Spleen (tissue), 11 donors: ENCODE measurements at regions not wholly inside any gene's neighbourhood (a gene's known extent, or its start where the extent isn't known, plus 50 kb on each side); places are given as distances from the start of the nearest gene placed in this dataset.

ENCODE experiments used
- DNase-seq: peaks from one replicate; pipeline ENCODE4 v3.0.0-alpha.2; 2020
- H3K27ac ChIP-seq, 8 donors: fragments of 200-600 bp; sonication (generic) in 7 of 8; 1 replicate in 4 of 8; 2 replicates in 4 of 8; pipeline versions ENCODE4 v1.5.0 to v1.8.0; 2016 to 2021; ENCODE audit warnings: inconsistent platforms in 4 of 8, mild to moderate bottlenecking in 4 of 8, moderate library complexity in 1 of 8
- H3K27me3 ChIP-seq, 7 donors: fragments of 200-600 bp; sonication (generic) in 6 of 7; replicated peaks in 1 of 7; 1 replicate in 4 of 7; 2 replicates in 3 of 7; pipeline versions ENCODE4 v1.5.0 to v1.8.0; 2016 to 2021; ENCODE audit warnings: inconsistent platforms in 3 of 7, mild to moderate bottlenecking in 1 of 7
- H3K36me3 ChIP-seq, 6 donors: fragments of 200-600 bp; sonication (generic) in 5 of 6; 1 replicate in 4 of 6; 2 replicates in 2 of 6; pipeline versions ENCODE4 v1.5.0 to v1.8.0; 2016 to 2021; ENCODE audit warnings: inconsistent platforms in 2 of 6
- H3K4me1 ChIP-seq, 6 donors: fragments of 200-600 bp; sonication (generic) in 5 of 6; 1 replicate in 3 of 6; 2 replicates in 3 of 6; pipeline versions ENCODE4 v1.5.0 to v1.8.0; 2016 to 2021; ENCODE audit warnings: inconsistent platforms in 3 of 6
- H3K4me3 ChIP-seq, 8 donors: fragments of 200-600 bp; sonication (generic) in 7 of 8; 1 replicate in 4 of 8; 2 replicates in 4 of 8; pipeline versions ENCODE4 v1.5.0 to v1.8.0; 2016 to 2021; ENCODE audit warnings: inconsistent platforms in 4 of 8, mild to moderate bottlenecking in 4 of 8, moderate library complexity in 2 of 8
- H3K9me3 ChIP-seq, 8 donors: fragments of 200-600 bp; sonication (generic) in 7 of 8; 1 replicate in 4 of 8; 2 replicates in 4 of 8; pipeline versions ENCODE4 v1.5.0 to v1.8.0; 2016 to 2021; ENCODE audit warnings: inconsistent platforms in 4 of 8
- POLR2A ChIP-seq, 3 donors: fragments of 450-650 bp; IDR thresholded peaks; one replicate each; pipeline ENCODE4 v1.5.1; 2017; ENCODE audit warnings: antibody characterized with exemption in 3 of 3, mild to moderate bottlenecking in 1 of 3
- POLR2AphosphoS5 ChIP-seq, 3 donors: sonication (generic); formaldehyde crosslinking; IDR thresholded peaks; one replicate each; pipeline ENCODE4 v1.5.1; 2017; ENCODE audit warnings: antibody characterized with exemption in 3 of 3
- WGBS, 5 donors: extraction: QIAGEN DNeasy Blood & Tissue Kit in 3 of 5; methylation state at CpG; one replicate each; pipeline versions ENCODE4 v1.1.5 to v1.1.7; 2013 to 2018; 5-methylcytosine and 5-hydroxymethylcytosine counted together
- intact Hi-C: fragments of 100-400 bp; cut with DNase I; formaldehyde crosslinking; loops from one replicate; pipeline ENCODE4 v1.15.0; 2023; ENCODE audit warnings: low total_unique reads
- TF ChIP-seq, protein P1 (sequence below), 11 experiments: fragments of 200-600 bp in 7 of 11; fragments of 450-650 bp in 4 of 11; sonication (generic) in 4 of 11; IDR thresholded peaks in 8 of 11; conservative IDR thresholded peaks in 3 of 11; 1 replicate in 7 of 11; 2 replicates in 4 of 11; pipeline versions ENCODE4 v1.4.0 to v1.8.0; 2016 to 2021; ENCODE audit warnings: antibody characterized with exemption in 11 of 11, inconsistent platforms in 4 of 11, mild to moderate bottlenecking in 1 of 11
- donor health status: healthy with polysubstance abuse.
- donor health status: DM: no; HTN: no; CAD: no; lungs with moderate emphysema.
- donor health status: DM: no; HTN: no; CAD: no.
- donor health status: Bipolar disorder and iron deficiency.
- donor health status: healthy.
- donor health status: DM: no; HTN: no; CAD: no.
- donor health status: DM: yes; HTN: yes; CAD: no.

DNA sequence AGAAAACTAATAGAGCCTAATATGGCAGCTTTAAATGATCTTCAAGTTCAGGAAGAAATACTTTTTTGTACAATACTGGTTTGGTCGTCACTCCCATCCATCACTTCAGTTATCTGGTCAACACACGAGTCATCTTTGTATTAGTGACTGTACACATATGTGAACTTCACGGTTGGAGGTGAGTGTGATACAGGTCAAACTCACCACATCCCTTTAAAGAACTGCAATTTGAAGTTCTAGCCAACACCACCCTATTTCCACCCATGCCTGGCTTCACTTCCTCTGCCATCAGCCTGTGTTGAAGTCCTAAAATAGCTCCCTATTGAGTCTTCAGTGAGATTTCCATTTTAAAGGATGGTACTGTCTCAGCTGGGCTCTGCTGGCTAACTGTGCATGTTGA lies 361.9 kb downstream of the TXNL1 start:
- no peaks in the 10 kb centered on the region for H3K36me3 ChIP-seq
- intact Hi-C loops = no loop called here
- H3K4me1 ChIP-seq = no peaks in the 10 kb centered on the region
- no peak overlapping the region for H3K27ac ChIP-seq
- TF ChIP-seq POLR2AphosphoS5 (IDR thresholded peaks at IDR 0.05) (no peak), POLR2A (IDR thresholded peaks at IDR 0.05) (no peak)
- TF ChIP-seq, protein P1, sequence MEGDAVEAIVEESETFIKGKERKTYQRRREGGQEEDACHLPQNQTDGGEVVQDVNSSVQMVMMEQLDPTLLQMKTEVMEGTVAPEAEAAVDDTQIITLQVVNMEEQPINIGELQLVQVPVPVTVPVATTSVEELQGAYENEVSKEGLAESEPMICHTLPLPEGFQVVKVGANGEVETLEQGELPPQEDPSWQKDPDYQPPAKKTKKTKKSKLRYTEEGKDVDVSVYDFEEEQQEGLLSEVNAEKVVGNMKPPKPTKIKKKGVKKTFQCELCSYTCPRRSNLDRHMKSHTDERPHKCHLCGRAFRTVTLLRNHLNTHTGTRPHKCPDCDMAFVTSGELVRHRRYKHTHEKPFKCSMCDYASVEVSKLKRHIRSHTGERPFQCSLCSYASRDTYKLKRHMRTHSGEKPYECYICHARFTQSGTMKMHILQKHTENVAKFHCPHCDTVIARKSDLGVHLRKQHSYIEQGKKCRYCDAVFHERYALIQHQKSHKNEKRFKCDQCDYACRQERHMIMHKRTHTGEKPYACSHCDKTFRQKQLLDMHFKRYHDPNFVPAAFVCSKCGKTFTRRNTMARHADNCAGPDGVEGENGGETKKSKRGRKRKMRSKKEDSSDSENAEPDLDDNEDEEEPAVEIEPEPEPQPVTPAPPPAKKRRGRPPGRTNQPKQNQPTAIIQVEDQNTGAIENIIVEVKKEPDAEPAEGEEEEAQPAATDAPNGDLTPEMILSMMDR (IDR thresholded peaks at IDR 0.05 in 8 of 11, conservative IDR thresholded peaks at IDR 0.05 in 3 of 11) = no peak
- no peak overlapping the region for H3K4me3 ChIP-seq
- H3K27me3 ChIP-seq = no peaks in the 10 kb centered on the region
- 53 to 73% (median 67%) methylated on average over 3 of the region's 3 CpGs for WGBS, 5 donors
- peaks cover 0 to 22% (median 12%) of the 10 kb centered on the region in 8 donors for H3K9me3 ChIP-seq
- DNase-seq = no peak

GRCh38 chr18:56273541-56274219 lies 364.7 kb downstream of the TXNL1 start:
- H3K4me3 ChIP-seq = no peak overlapping the region
- H3K27me3 ChIP-seq = no peaks in the 10 kb centered on the region
- H3K4me1 ChIP-seq = no peaks in the 10 kb centered on the region
- WGBS, 5 donors = 74 to 88% (median 80%) methylated on average over 1 of the region's 1 CpG
- DNase-seq = no peak
- no peak overlapping the region for H3K27ac ChIP-seq
- intact Hi-C loops = no loop called here
- H3K9me3 ChIP-seq = peaks cover 0 to under 1% (median 0%) of the 10 kb centered on the region in 8 donors
- TF ChIP-seq, protein P1 (IDR thresholded peaks at IDR 0.05 in 8 of 11, conservative IDR thresholded peaks at IDR 0.05 in 3 of 11) = no peak
- TF ChIP-seq POLR2AphosphoS5 (IDR thresholded peaks at IDR 0.05) (no peak), POLR2A (IDR thresholded peaks at IDR 0.05) (no peak)
- H3K36me3 ChIP-seq = no peaks in the 10 kb centered on the region

DNA sequence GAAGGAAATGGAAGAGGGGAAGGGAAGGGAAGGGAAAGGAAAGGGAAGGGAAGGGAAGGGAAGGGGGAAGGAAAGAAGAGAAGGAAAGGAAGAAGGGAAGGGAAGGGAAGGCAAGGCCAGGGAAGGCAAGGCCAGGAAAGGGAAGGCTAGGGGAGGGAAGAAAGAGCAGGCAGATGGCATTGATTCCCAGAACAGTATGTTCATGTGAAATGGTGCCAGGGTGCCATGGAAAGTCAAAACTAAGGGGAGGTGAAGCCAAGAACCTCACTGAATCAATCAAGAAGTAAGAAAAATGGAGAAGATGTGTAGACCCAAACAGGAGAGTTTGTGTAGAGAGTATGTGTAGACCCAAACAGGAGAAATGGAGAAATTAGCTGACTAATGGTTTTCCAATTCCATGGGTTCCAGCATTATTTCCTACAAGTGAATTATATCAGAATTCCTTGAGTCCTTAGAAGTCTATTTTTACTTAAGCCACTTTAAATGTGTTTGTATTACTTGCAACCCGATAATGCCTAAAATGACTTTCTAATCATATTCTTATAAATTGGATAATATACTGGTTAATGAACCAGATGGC lies 367.6 kb downstream of the TXNL1 start:
- H3K9me3 ChIP-seq = no peaks in the 10 kb centered on the region
- no peaks in the 10 kb centered on the region for H3K27me3 ChIP-seq
- peaks cover 0 to 15% (median 0%) of the 10 kb centered on the region in 6 donors for H3K4me1 ChIP-seq
- H3K4me3 ChIP-seq = no peak overlapping the region
- intact Hi-C loops = no loop called here
- DNase-seq = no peak
- TF ChIP-seq POLR2A (IDR thresholded peaks at IDR 0.05) (no peak), POLR2AphosphoS5 (IDR thresholded peaks at IDR 0.05) (no peak)
- TF ChIP-seq, protein P1 (IDR thresholded peaks at IDR 0.05 in 8 of 11, conservative IDR thresholded peaks at IDR 0.05 in 3 of 11) = no peak
- WGBS, 5 donors = 95 to 100% (median 100%) methylated on average over 1 of the region's 1 CpG
- H3K36me3 ChIP-seq = no peaks in the 10 kb centered on the region
- no peak overlapping the region for H3K27ac ChIP-seq

DNA sequence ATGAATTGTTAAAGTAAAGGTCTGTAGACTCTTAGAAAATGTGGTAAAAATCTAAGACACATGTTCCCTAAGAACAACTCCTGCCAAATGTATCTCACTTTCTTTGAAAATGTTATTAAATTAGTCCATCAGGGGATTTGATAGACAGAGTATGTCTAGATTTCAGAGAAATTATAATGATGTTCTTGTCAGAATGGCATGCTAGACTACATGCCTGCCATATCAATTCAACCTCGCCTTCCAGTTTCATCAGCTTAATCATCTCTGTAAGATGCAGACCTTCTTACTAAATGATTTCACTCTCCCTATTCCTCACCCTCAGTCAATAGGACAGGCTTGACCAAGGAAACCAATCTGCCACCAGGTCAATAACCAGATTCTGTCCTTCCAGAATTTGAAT lies 368.4 kb downstream of the TXNL1 start:
- no peak overlapping the region for H3K27ac ChIP-seq
- no peaks in the 10 kb centered on the region for H3K36me3 ChIP-seq
- TF ChIP-seq POLR2AphosphoS5 (IDR thresholded peaks at IDR 0.05) = no peak
- TF ChIP-seq, protein P1 (IDR thresholded peaks at IDR 0.05 in 8 of 11, conservative IDR thresholded peaks at IDR 0.05 in 3 of 11) = no peak
- TF ChIP-seq POLR2A (IDR thresholded peaks at IDR 0.05) = no peak
- H3K27me3 ChIP-seq = no peaks in the 10 kb centered on the region
- H3K9me3 ChIP-seq = no peaks in the 10 kb centered on the region
- peaks cover 0 to 15% (median 0%) of the 10 kb centered on the region in 6 donors for H3K4me1 ChIP-seq
- no peak overlapping the region for H3K4me3 ChIP-seq
- intact Hi-C loops = no loop called here
- DNase-seq = no peak
- 71 to 93% (median 91%) methylated on average over 1 of the region's 1 CpG for WGBS, 5 donors
